ENCODE measurements at regions not wholly inside any gene's neighbourhood (a gene's known extent, or its start where the extent isn't known, plus 50 kb on each side); places are given as distances from the start of the nearest gene placed in this dataset.
"Not testable (repeated sequence)": the region's sequence is repeated elsewhere in the genome, so short reads cannot be mapped to it uniquely, and the experiment has no call there.

- DNase-seq (ENCODE audit: low spot score in 2 of 2): not testable (repeated sequence)
Measured at GRCh38 chr15:39011066-39011465, 446.5 kb upstream of the RASGRP1 start.

GRCh38 chr15:39013262-39013661, 448.6 kb upstream of the RASGRP1 start:
- DNase-seq (ENCODE audit: low spot score in 2 of 2) (no peak), ATAC-seq (no peak)
- H3K36me3 Mint-ChIP-seq: peaks cover 6 to 11% of the 10 kb centered on the region in 2 donors
- H3K27ac Mint-ChIP-seq: no peak overlapping the region
- H3K9me3 Mint-ChIP-seq: peaks cover 19 to 21% of the 10 kb centered on the region in 2 donors

More at GRCh38 chr15:39011066-39011465, 446.5 kb upstream of the RASGRP1 start:
- H3K36me3 Mint-ChIP-seq: peaks cover 6 to 11% of the 10 kb centered on the region in 2 donors
- peaks cover 19 to 27% of the 10 kb centered on the region in 2 donors for H3K9me3 Mint-ChIP-seq
- not testable (repeated sequence) for H3K27ac Mint-ChIP-seq, ATAC-seq

GRCh38 chr15:39014682-39015081, 450.1 kb upstream of the RASGRP1 start:
- no peak for ATAC-seq
- H3K27ac Mint-ChIP-seq: no peak overlapping the region

GRCh38 chr15:39016706-39017105, 452.1 kb upstream of the RASGRP1 start:
- Mint-ChIP-seq H3K9me3 (no peaks in the 10 kb centered on the region), H3K27ac (no peak overlapping the region), H3K36me3 (no peaks in the 10 kb centered on the region)
- ATAC-seq (no peak), DNase-seq (ENCODE audit: low spot score in 2 of 2) (no peak)

More at GRCh38 chr15:39014682-39015081, 450.1 kb upstream of the RASGRP1 start:
- peaks cover 6 to 11% of the 10 kb centered on the region in 2 donors for H3K36me3 Mint-ChIP-seq
- peaks cover 17 to 18% of the 10 kb centered on the region in 2 donors for H3K9me3 Mint-ChIP-seq
- DNase-seq (ENCODE audit: low spot score in 2 of 2): no peak

- DNase-seq (ENCODE audit: low spot score in 2 of 2) (no peak), ATAC-seq (no peak)
- H3K27ac Mint-ChIP-seq: no peak overlapping the region
- no peaks in the 10 kb centered on the region for H3K36me3 Mint-ChIP-seq
- H3K9me3 Mint-ChIP-seq: no peaks in the 10 kb centered on the region
Measured at GRCh38 chr15:39018966-39019365, 454.4 kb upstream of the RASGRP1 start.

- ATAC-seq: no peak
- Mint-ChIP-seq H3K27ac (no peak overlapping the region), H3K9me3 (no peaks in the 10 kb centered on the region), H3K36me3 (no peaks in the 10 kb centered on the region)
- DNase-seq (ENCODE audit: low spot score in 2 of 2): no peak
Measured at GRCh38 chr15:39021341-39021740, 456.7 kb upstream of the RASGRP1 start.

GRCh38 chr15:39022532-39023305, 458.1 kb upstream of the RASGRP1 start:
- no peak for ATAC-seq
- DNase-seq (ENCODE audit: low spot score in 2 of 2): no peak
- no peaks in the 10 kb centered on the region for H3K36me3 Mint-ChIP-seq
- no peak overlapping the region for H3K27ac Mint-ChIP-seq
- no peaks in the 10 kb centered on the region for H3K9me3 Mint-ChIP-seq

- DNase-seq (ENCODE audit: low spot score in 2 of 2) (no peak), ATAC-seq (no peak)
- H3K27ac Mint-ChIP-seq: no peak overlapping the region
- no peaks in the 10 kb centered on the region for H3K36me3 Mint-ChIP-seq
- H3K9me3 Mint-ChIP-seq: no peaks in the 10 kb centered on the region
Measured at GRCh38 chr15:39025321-39025720, 460.7 kb upstream of the RASGRP1 start.

GRCh38 chr15:39025881-39026280, 461.3 kb upstream of the RASGRP1 start:
- ATAC-seq (no peak), DNase-seq (ENCODE audit: low spot score in 2 of 2) (no peak)
- no peaks in the 10 kb centered on the region for H3K9me3 Mint-ChIP-seq
- no peaks in the 10 kb centered on the region for H3K36me3 Mint-ChIP-seq
- no peak overlapping the region for H3K27ac Mint-ChIP-seq

- ATAC-seq (no peak), DNase-seq (ENCODE audit: low spot score in 2 of 2) (no peak)
- H3K9me3 Mint-ChIP-seq: no peaks in the 10 kb centered on the region
- no peaks in the 10 kb centered on the region for H3K36me3 Mint-ChIP-seq
- no peak overlapping the region for H3K27ac Mint-ChIP-seq
Measured at GRCh38 chr15:39028069-39028468, 463.5 kb upstream of the RASGRP1 start.

- ATAC-seq: no peak
- no peaks in the 10 kb centered on the region for H3K36me3 Mint-ChIP-seq
- DNase-seq (ENCODE audit: low spot score in 2 of 2): no peak
- no peaks in the 10 kb centered on the region for H3K9me3 Mint-ChIP-seq
- no peak overlapping the region for H3K27ac Mint-ChIP-seq
Measured at GRCh38 chr15:39029741-39030140, 465.1 kb upstream of the RASGRP1 start.

- Mint-ChIP-seq H3K36me3 (no peaks in the 10 kb centered on the region), H3K27ac (no peak overlapping the region), H3K9me3 (peaks cover 0 to 4% of the 10 kb centered on the region in 2 donors)
- DNase-seq (ENCODE audit: low spot score in 2 of 2) (no peak), ATAC-seq (no peak)
Measured at GRCh38 chr15:39030291-39031070, 465.9 kb upstream of the RASGRP1 start.

GRCh38 chr15:39031596-39031995, 467.0 kb upstream of the RASGRP1 start:
- DNase-seq (ENCODE audit: low spot score in 2 of 2) (no peak), ATAC-seq (no peak)
- H3K36me3 Mint-ChIP-seq: no peaks in the 10 kb centered on the region
- no peak overlapping the region for H3K27ac Mint-ChIP-seq
- H3K9me3 Mint-ChIP-seq: peaks cover 0 to 4% of the 10 kb centered on the region in 2 donors

- no peak overlapping the region for H3K27ac Mint-ChIP-seq
- peaks cover 0 to 4% of the 10 kb centered on the region in 2 donors for H3K9me3 Mint-ChIP-seq
- DNase-seq (ENCODE audit: low spot score in 2 of 2) (no peak), ATAC-seq (no peak)
- H3K36me3 Mint-ChIP-seq: no peaks in the 10 kb centered on the region
Measured at GRCh38 chr15:39034816-39035215, 470.2 kb upstream of the RASGRP1 start.

GRCh38 chr15:39037611-39038010, 473.0 kb upstream of the RASGRP1 start:
- not testable (repeated sequence) for H3K27ac Mint-ChIP-seq; ATAC-seq; H3K9me3 Mint-ChIP-seq; DNase-seq (ENCODE audit: low spot score in 2 of 2); H3K36me3 Mint-ChIP-seq

GRCh38 chr15:39040861-39041260, 476.2 kb upstream of the RASGRP1 start:
- no peak for DNase-seq (ENCODE audit: low spot score in 2 of 2)
- no peak for ATAC-seq
- H3K27ac Mint-ChIP-seq: no peak overlapping the region
- H3K9me3 Mint-ChIP-seq: no peaks in the 10 kb centered on the region
- no peaks in the 10 kb centered on the region for H3K36me3 Mint-ChIP-seq

GRCh38 chr15:39041979-39042495, 477.4 kb upstream of the RASGRP1 start:
- H3K9me3 Mint-ChIP-seq: no peaks in the 10 kb centered on the region
- no peaks in the 10 kb centered on the region for H3K36me3 Mint-ChIP-seq
- no peak overlapping the region for H3K27ac Mint-ChIP-seq
- ATAC-seq: no peak
- DNase-seq (ENCODE audit: low spot score in 2 of 2): no peak
